IMR-90 (cell line): ENCODE measurements at regions not wholly inside any gene's neighbourhood (a gene's known extent, or its start where the extent isn't known, plus 50 kb on each side); places are given as distances from the start of the nearest gene placed in this dataset.

Experiments
- ATAC-seq: fragments of 200-7000 bp; cut with Tn5 transposase; 2 replicates; pipeline ENCODE4 v1.9.1; 2020; ENCODE audit warnings: low read depth, mild to moderate bottlenecking, moderate library complexity
- BruUV-seq: library from RNA; stranded (reverse); fragments of 400-500 nt; replicated peaks from 2 replicates; lab custom pipeline; 2021; lab: Mats Ljungman, UMichigan
- CTCF ChIA-PET: fragments of 300-600 bp; formaldehyde crosslinking; extraction: SDS; loops from one replicate; lab custom pipeline; 2021; ENCODE audit warnings: antibody characterized with exemption; lab: Yijun Ruan, JAX
- POLR2A ChIA-PET: fragments of 300-600 bp; sonication (Branson Sonifier 250); formaldehyde crosslinking; loops from one replicate; lab custom pipeline; 2022; ENCODE audit warnings: antibody characterized with exemption; ENCODE audit not compliant: unreplicated experiment; lab: Charles Lee
- DNase-seq: peaks from one replicate; pipeline ENCODE4 v3.0.0; 2013
- H2AFZ ChIP-seq: replicated peaks from 2 replicates; pipeline ENCODE3; 2013; ENCODE audit warnings: low read length, mild to moderate bottlenecking; ENCODE audit not compliant: poor library complexity
- H2AK5ac ChIP-seq: 2 replicates; pipeline ENCODE4 v1.6.1; 2013; ENCODE audit warnings: low read depth, low read length, inconsistent platforms
- H2AK9ac ChIP-seq: replicated peaks from 2 replicates; pipeline ENCODE3; 2013; ENCODE audit warnings: mild to moderate bottlenecking, low read depth, low read length, moderate library complexity; ENCODE audit not compliant: poor library complexity
- H2BK120ac ChIP-seq: 2 replicates; pipeline ENCODE4 v1.6.1; 2013; ENCODE audit warnings: low read depth, low read length, inconsistent platforms
- H2BK15ac ChIP-seq: 3 replicates; pipeline ENCODE4 v1.6.1; 2013; ENCODE audit warnings: low read depth, low read length, inconsistent platforms
- H2BK20ac ChIP-seq: 2 replicates; pipeline ENCODE4 v1.6.1; 2013; ENCODE audit warnings: low read depth, mild to moderate bottlenecking, inconsistent platforms, low read length, moderate library complexity
- H2BK5ac ChIP-seq: 2 replicates; pipeline ENCODE4 v1.6.1; 2013; ENCODE audit warnings: mild to moderate bottlenecking, low read depth, low read length, inconsistent platforms; ENCODE audit not compliant: poor library complexity, severe bottlenecking
- H3K14ac ChIP-seq: replicated peaks from 2 replicates; pipeline ENCODE4 v1.6.1; 2013; ENCODE audit warnings: low read depth, low read length, inconsistent platforms
- H3K18ac ChIP-seq: 2 replicates; pipeline ENCODE4 v1.6.1; 2013; ENCODE audit warnings: low read depth, low read length, control low read depth
- H3K23ac ChIP-seq: 2 replicates; pipeline ENCODE4 v1.6.1; 2013; ENCODE audit warnings: low read depth, low read length, inconsistent platforms
- H3K27ac ChIP-seq: 2 replicates; pipeline ENCODE4 v1.5.1; 2013; ENCODE audit warnings: mild to moderate bottlenecking, control low read depth, low read length; ENCODE audit not compliant: insufficient read depth
- H3K27me3 ChIP-seq: 2 replicates; pipeline ENCODE4 v1.6.1; 2013; ENCODE audit warnings: low read length; ENCODE audit not compliant: control insufficient read depth, insufficient read depth
- H3K36me3 ChIP-seq: 2 replicates; pipeline ENCODE4 v1.6.1; 2013; ENCODE audit warnings: low read length, mixed read lengths; ENCODE audit not compliant: control insufficient read depth, insufficient read depth
- H3K4ac ChIP-seq: 2 replicates; pipeline ENCODE4 v1.6.1; 2013; ENCODE audit warnings: low read depth, low read length, inconsistent platforms
- H3K4me1 ChIP-seq: 2 replicates; pipeline ENCODE4 v1.6.1; 2013; ENCODE audit warnings: low read length, mixed read lengths; ENCODE audit not compliant: control insufficient read depth, insufficient read depth
- H3K4me2 ChIP-seq: 2 replicates; pipeline ENCODE4 v1.6.1; 2013; ENCODE audit warnings: low read depth, mild to moderate bottlenecking, control low read depth, low read length, moderate library complexity
- H3K4me3 ChIP-seq: 2 replicates; pipeline ENCODE4 v1.5.1; 2013; ENCODE audit warnings: low read depth, mild to moderate bottlenecking, control low read depth, low read length, moderate library complexity; ENCODE audit not compliant: insufficient read depth
- H3K56ac ChIP-seq: 2 replicates; pipeline ENCODE4 v1.6.1; 2013; ENCODE audit warnings: low read length, inconsistent platforms; ENCODE audit not compliant: insufficient read depth; ENCODE audit errors: extremely low read depth
- H3K79me1 ChIP-seq, 2 experiments: 2 replicates each; pipeline ENCODE4 v1.6.1; 2013; ENCODE audit warnings: low read length in 2 of 2, inconsistent platforms in 1 of 2, low read depth in 1 of 2
- H3K9ac ChIP-seq: 2 replicates; pipeline ENCODE4 v1.6.1; 2013; ENCODE audit warnings: low read depth, low read length, control low read depth
- H3K9me1 ChIP-seq: 2 replicates; pipeline ENCODE4 v1.6.1; 2013; ENCODE audit warnings: low read length, inconsistent platforms; ENCODE audit not compliant: insufficient read depth
- H3K9me3 ChIP-seq: 2 replicates; pipeline ENCODE4 v1.6.1; 2013; ENCODE audit warnings: low read length; ENCODE audit not compliant: control insufficient read depth, insufficient read depth
- H4K20me1 ChIP-seq: 2 replicates; pipeline ENCODE4 v1.6.1; 2013; ENCODE audit warnings: low read length, inconsistent platforms; ENCODE audit not compliant: insufficient read depth
- H4K5ac ChIP-seq: 2 replicates; pipeline ENCODE4 v1.6.1; 2013; ENCODE audit warnings: mild to moderate bottlenecking, low read depth, low read length, control low read depth
- H4K8ac ChIP-seq, 2 experiments: 2 replicates each; pipeline ENCODE4 v1.6.1; 2013; ENCODE audit warnings: low read depth in 2 of 2, low read length in 2 of 2, control low read depth in 1 of 2, inconsistent platforms in 1 of 2
- H4K91ac ChIP-seq: 2 replicates; pipeline ENCODE4 v1.6.1; 2013; ENCODE audit warnings: low read depth, low read length, inconsistent platforms; ENCODE audit not compliant: insufficient read depth
- BHLHE40 ChIP-seq: fragments of 150-350 bp; IDR thresholded peaks from 2 replicates; pipeline ENCODE4 v1.6.1; 2016; ENCODE audit warnings: mild to moderate bottlenecking, low read depth, low read length
- CEBPB ChIP-seq: IDR thresholded peaks from 2 replicates; pipeline ENCODE4 v1.6.1; 2012; ENCODE audit warnings: low read depth, low read length, improper control_type of control experiment
- CHD1 ChIP-seq: IDR thresholded peaks from 2 replicates; pipeline ENCODE4 v1.6.1; 2012; ENCODE audit warnings: low read depth, low read length, improper control_type of control experiment
- ELK1 ChIP-seq: fragments of 150-350 bp; IDR thresholded peaks from 2 replicates; pipeline ENCODE4 v1.6.1; 2016; ENCODE audit warnings: low read depth, mild to moderate bottlenecking, low read length, moderate library complexity, borderline replicate concordance
- FOS ChIP-seq: fragments of 150-350 bp; IDR thresholded peaks from 2 replicates; pipeline ENCODE4 v1.6.1; 2016; ENCODE audit warnings: low read depth, low read length
- MAFK ChIP-seq: IDR thresholded peaks from 2 replicates; pipeline ENCODE4 v1.6.1; 2012; ENCODE audit warnings: low read depth, low read length, improper control_type of control experiment
- MAZ ChIP-seq: IDR thresholded peaks from 2 replicates; pipeline ENCODE4 v1.6.1; 2012; ENCODE audit warnings: low read depth, mild to moderate bottlenecking, low read length, improper control_type of control experiment, moderate library complexity, borderline replicate concordance
- MXI1 ChIP-seq: IDR thresholded peaks from 2 replicates; pipeline ENCODE4 v1.6.1; 2012; ENCODE audit warnings: low read depth, mild to moderate bottlenecking, low read length, moderate library complexity, borderline replicate concordance
- NFE2L2 ChIP-seq: fragments of 150-350 bp; IDR thresholded peaks from 2 replicates; pipeline ENCODE4 v1.6.1; 2016; ENCODE audit warnings: low read depth, mild to moderate bottlenecking, low read length
- POLR2A ChIP-seq: IDR thresholded peaks from 2 replicates; pipeline ENCODE4 v1.6.1; 2012; ENCODE audit warnings: mild to moderate bottlenecking, low read depth, low read length
- RAD21 ChIP-seq: IDR thresholded peaks from 2 replicates; pipeline ENCODE4 v1.6.1; 2012; ENCODE audit warnings: low read length, improper control_type of control experiment
- RCOR1 ChIP-seq: IDR thresholded peaks from 2 replicates; pipeline ENCODE4 v1.6.1; 2012; ENCODE audit warnings: mild to moderate bottlenecking, low read length, improper control_type of control experiment; ENCODE audit not compliant: insufficient replicate concordance
- RFX5 ChIP-seq: IDR thresholded peaks from 2 replicates; pipeline ENCODE4 v1.8.0; 2012; ENCODE audit warnings: low read depth, mild to moderate bottlenecking, low read length, moderate library complexity
- SMC3 ChIP-seq: fragments of 150-350 bp; IDR thresholded peaks from 2 replicates; pipeline ENCODE4 v1.6.1; 2016; ENCODE audit warnings: low read depth, mild to moderate bottlenecking, antibody characterized with exemption, low read length, moderate library complexity
- WGBS, 2 experiments: methylation state at CpG; one replicate each; pipeline versions ENCODE4 v1.1.5 to v1.1.7; 2013; ENCODE audit warnings: missing lambda C conversion rate in 2 of 2; ENCODE audit not compliant: insufficient read length in 1 of 2; ENCODE audit errors: extremely low coverage in 2 of 2; 5-methylcytosine and 5-hydroxymethylcytosine counted together
- dilution Hi-C: fragments of 300-500 bp; cut with HindIII; formaldehyde crosslinking; loops from one replicate; pipeline ENCODE4 v1.14.3; 2018; ENCODE audit warnings: low sequenced_read_pairs; ENCODE audit not compliant: unreplicated experiment
- in situ Hi-C: fragments of 300-500 bp; cut with MboI; formaldehyde crosslinking; loops from 3 replicates; pipeline ENCODE4 v1.14.3; 2019; ENCODE audit warnings: low sequenced_read_pairs, inconsistent platforms, mixed read lengths
- intact Hi-C: fragments of 100-400 bp; cut with micrococcal nuclease; formaldehyde crosslinking; loops from 2 replicates; pipeline ENCODE4 v1.10.0; 2022
- TF ChIP-seq, protein P1 (sequence below): conservative IDR thresholded peaks from 2 replicates; pipeline ENCODE4 v1.5.1; 2012; ENCODE audit warnings: mild to moderate bottlenecking, low read depth, low read length, improper control_type of control experiment
- TF ChIP-seq, protein P2 (sequence below): fragments of 150-350 bp; IDR thresholded peaks from 2 replicates; pipeline ENCODE4 v1.6.1; 2017; ENCODE audit warnings: mild to moderate bottlenecking, antibody characterized with exemption, low read length, low read depth

- H3K9me1 ChIP-seq, result no peaks in the 10 kb centered on the region
- H3K4me3 ChIP-seq, result no peak overlapping the region
- no peak overlapping the region; the same call in 1 of the 2 replicates for H3K14ac ChIP-seq
- H3K4me2 ChIP-seq, result no peak overlapping the region
- CTCF ChIA-PET, result interaction anchor here (0.9 kb wide), 1 partner anchor 23 kb away, joined by 3 read pairs; no protein-coding TSS in a partner anchor
- no peak overlapping the region for H2BK120ac ChIP-seq
- ATAC-seq (no peak), DNase-seq (no peak)
- H3K36me3 ChIP-seq, result no peaks in the 10 kb centered on the region
- no peaks in the 10 kb centered on the region for H4K20me1 ChIP-seq
- intact Hi-C loops, result loop anchor here (10.0 kb wide), 1 partner anchor 263 kb away; the partner anchor contains the start of gene RGMB
- H3K18ac ChIP-seq, result no peak overlapping the region
- TF ChIP-seq FOS, result no peak
- no peak for TF ChIP-seq RFX5
- TF ChIP-seq RAD21, result no peak
- no peak for TF ChIP-seq MAZ
- no peak for TF ChIP-seq POLR2A
- TF ChIP-seq BHLHE40, result no peak
- TF ChIP-seq, protein P1, sequence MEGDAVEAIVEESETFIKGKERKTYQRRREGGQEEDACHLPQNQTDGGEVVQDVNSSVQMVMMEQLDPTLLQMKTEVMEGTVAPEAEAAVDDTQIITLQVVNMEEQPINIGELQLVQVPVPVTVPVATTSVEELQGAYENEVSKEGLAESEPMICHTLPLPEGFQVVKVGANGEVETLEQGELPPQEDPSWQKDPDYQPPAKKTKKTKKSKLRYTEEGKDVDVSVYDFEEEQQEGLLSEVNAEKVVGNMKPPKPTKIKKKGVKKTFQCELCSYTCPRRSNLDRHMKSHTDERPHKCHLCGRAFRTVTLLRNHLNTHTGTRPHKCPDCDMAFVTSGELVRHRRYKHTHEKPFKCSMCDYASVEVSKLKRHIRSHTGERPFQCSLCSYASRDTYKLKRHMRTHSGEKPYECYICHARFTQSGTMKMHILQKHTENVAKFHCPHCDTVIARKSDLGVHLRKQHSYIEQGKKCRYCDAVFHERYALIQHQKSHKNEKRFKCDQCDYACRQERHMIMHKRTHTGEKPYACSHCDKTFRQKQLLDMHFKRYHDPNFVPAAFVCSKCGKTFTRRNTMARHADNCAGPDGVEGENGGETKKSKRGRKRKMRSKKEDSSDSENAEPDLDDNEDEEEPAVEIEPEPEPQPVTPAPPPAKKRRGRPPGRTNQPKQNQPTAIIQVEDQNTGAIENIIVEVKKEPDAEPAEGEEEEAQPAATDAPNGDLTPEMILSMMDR, result no peak
- TF ChIP-seq CEBPB, result no peak
- no peak for TF ChIP-seq MXI1
- TF ChIP-seq, protein P2, sequence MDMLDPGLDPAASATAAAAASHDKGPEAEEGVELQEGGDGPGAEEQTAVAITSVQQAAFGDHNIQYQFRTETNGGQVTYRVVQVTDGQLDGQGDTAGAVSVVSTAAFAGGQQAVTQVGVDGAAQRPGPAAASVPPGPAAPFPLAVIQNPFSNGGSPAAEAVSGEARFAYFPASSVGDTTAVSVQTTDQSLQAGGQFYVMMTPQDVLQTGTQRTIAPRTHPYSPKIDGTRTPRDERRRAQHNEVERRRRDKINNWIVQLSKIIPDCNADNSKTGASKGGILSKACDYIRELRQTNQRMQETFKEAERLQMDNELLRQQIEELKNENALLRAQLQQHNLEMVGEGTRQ, result no peak
- TF ChIP-seq MAFK, result no peak
- TF ChIP-seq RCOR1, result no peak
- no peak for TF ChIP-seq CHD1
- no peak for TF ChIP-seq ELK1
- no peak for TF ChIP-seq NFE2L2
- no peak for TF ChIP-seq SMC3
- peaks cover 3% of the 10 kb centered on the region; the same call in 1 of the 2 replicates for H3K4me1 ChIP-seq
- H4K5ac ChIP-seq, result no peak overlapping the region
- H3K79me1 ChIP-seq, result no peaks in the 10 kb centered on the region
- H3K27ac ChIP-seq, result no peak overlapping the region
- POLR2A ChIA-PET, result no interaction called here
- no CpG with 5 or more reads among the region's 8 CpGs for WGBS, 2 experiments
- BruUV-seq, result no TSS peak
- no peak overlapping the region for H2AK5ac ChIP-seq
- H2BK20ac ChIP-seq, result no peak overlapping the region
- peak overlapping the region; percentile 63 for H2AFZ ChIP-seq
- no peak overlapping the region for H4K8ac ChIP-seq
- no peak overlapping the region for H2BK15ac ChIP-seq
- H3K9ac ChIP-seq, result no peak overlapping the region
- no peak overlapping the region for H2AK9ac ChIP-seq
- no peak overlapping the region for H4K91ac ChIP-seq
- H3K23ac ChIP-seq, result no peak overlapping the region
- H3K27me3 ChIP-seq, result no peaks in the 10 kb centered on the region
- in situ Hi-C loops, result no loop called here
- dilution Hi-C loops, result no loop called here
- no peak overlapping the region for H2BK5ac ChIP-seq
- H3K9me3 ChIP-seq, result no peaks in the 10 kb centered on the region
- no peak overlapping the region; the same call in 1 of the 2 replicates for H3K4ac ChIP-seq
- no peak overlapping the region for H3K56ac ChIP-seq
Observed at GRCh38 chr5:99037668-99038067, 108.9 kb upstream of the CHD1 start.
